OCI-LY3 (cell line): ENCODE measurements at regions not wholly inside any gene's neighbourhood (a gene's known extent, or its start where the extent isn't known, plus 50 kb on each side); places are given as distances from the start of the nearest gene placed in this dataset.

Source experiments
- H2AFZ ChIP-seq: fragments of 200-600, 300-600 bp; shearing (Covaris generic); 2 replicates; pipeline ENCODE4 v1.6.0; 2014; ENCODE audit warnings: antibody characterized with exemption, low read depth, low read length
- H3K27ac ChIP-seq: fragments of 200-600, 300-600 bp; sonication (generic); 2 replicates; pipeline ENCODE4 v1.5.1; 2014; ENCODE audit warnings: mild to moderate bottlenecking, low read length, moderate library complexity, mixed read lengths
- H3K27me3 ChIP-seq: fragments of 200-600, 300-600 bp; sonication (generic); 2 replicates; pipeline ENCODE4 v1.6.1; 2014; ENCODE audit warnings: low read depth, low read length, mixed read lengths
- H3K36me3 ChIP-seq: fragments of 200-600, 300-600 bp; sonication (generic); replicated peaks from 2 replicates; pipeline ENCODE3; 2014; ENCODE audit warnings: low read depth, low read length, mixed read lengths
- H3K4me1 ChIP-seq: fragments of 300-600, 200-600 bp; sonication (generic); 2 replicates; pipeline ENCODE4 v1.6.1; 2014; ENCODE audit warnings: low read length, mixed read lengths
- H3K4me2 ChIP-seq: fragments of 200-600, 300-600 bp; sonication (generic); 2 replicates; pipeline ENCODE4 v1.6.1; 2014; ENCODE audit warnings: low read length, mixed read lengths
- H3K4me3 ChIP-seq: fragments of 300-600, 200-600 bp; sonication (generic); 2 replicates; pipeline ENCODE4 v1.5.1; 2014; ENCODE audit warnings: antibody characterized with exemption, mild to moderate bottlenecking, low read length, moderate library complexity
- H3K79me2 ChIP-seq: fragments of 300-600, 200-600 bp; shearing (Covaris generic); 2 replicates; pipeline ENCODE4 v1.6.1; 2014; ENCODE audit warnings: mild to moderate bottlenecking, low read length, mixed read lengths
- H3K9ac ChIP-seq: fragments of 300-600, 200-600 bp; shearing (Covaris generic); 2 replicates; pipeline ENCODE4 v1.6.0; 2014; ENCODE audit warnings: mild to moderate bottlenecking, low read length, moderate library complexity
- H3K9me3 ChIP-seq: fragments of 200-600, 300-600 bp; shearing (Covaris generic); 2 replicates; pipeline ENCODE4 v1.6.1; 2014; ENCODE audit warnings: low read length, mixed read lengths; ENCODE audit not compliant: insufficient read depth
- H4K20me1 ChIP-seq: fragments of 200-600, 300-600 bp; sonication (generic); 2 replicates; pipeline ENCODE4 v1.6.1; 2016; ENCODE audit warnings: low read length, mixed read lengths; ENCODE audit not compliant: insufficient read depth
- EZH2phosphoT487 ChIP-seq: fragments of 200-600 bp; shearing (Covaris generic); IDR thresholded peaks from 2 replicates; pipeline ENCODE4 v1.6.1; 2018; ENCODE audit warnings: antibody characterized with exemption, mixed run types, low read depth
- TF ChIP-seq, protein P1 (sequence below): fragments of 200-600, 300-600 bp; sonication (generic); IDR thresholded peaks from 2 replicates; pipeline ENCODE4 v1.5.1; 2014; ENCODE audit warnings: antibody characterized with exemption, low read length, low read depth

DNA sequence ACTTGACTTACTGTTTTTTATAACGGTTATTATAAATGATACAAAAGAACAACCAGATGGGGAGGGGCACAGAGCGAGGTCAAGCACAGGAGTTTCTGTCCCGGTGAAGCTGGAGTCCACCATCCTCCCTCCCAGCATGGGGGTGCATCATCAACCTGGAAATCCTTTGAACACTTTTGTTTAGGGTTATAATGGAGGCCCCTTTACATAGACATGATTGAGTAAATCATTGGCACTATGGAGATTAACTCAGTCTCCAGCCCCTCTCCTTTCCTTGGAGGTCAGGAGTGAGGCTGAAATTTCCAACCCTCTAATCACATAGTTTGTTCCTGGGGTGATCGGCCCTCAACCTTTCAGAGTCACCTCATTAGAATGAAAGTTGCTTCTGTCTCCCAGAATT is 71.8 kb upstream of the ANKEF1 start:
- H3K4me1 ChIP-seq = peaks cover 5% of the 10 kb centered on the region
- TF ChIP-seq, protein P1, sequence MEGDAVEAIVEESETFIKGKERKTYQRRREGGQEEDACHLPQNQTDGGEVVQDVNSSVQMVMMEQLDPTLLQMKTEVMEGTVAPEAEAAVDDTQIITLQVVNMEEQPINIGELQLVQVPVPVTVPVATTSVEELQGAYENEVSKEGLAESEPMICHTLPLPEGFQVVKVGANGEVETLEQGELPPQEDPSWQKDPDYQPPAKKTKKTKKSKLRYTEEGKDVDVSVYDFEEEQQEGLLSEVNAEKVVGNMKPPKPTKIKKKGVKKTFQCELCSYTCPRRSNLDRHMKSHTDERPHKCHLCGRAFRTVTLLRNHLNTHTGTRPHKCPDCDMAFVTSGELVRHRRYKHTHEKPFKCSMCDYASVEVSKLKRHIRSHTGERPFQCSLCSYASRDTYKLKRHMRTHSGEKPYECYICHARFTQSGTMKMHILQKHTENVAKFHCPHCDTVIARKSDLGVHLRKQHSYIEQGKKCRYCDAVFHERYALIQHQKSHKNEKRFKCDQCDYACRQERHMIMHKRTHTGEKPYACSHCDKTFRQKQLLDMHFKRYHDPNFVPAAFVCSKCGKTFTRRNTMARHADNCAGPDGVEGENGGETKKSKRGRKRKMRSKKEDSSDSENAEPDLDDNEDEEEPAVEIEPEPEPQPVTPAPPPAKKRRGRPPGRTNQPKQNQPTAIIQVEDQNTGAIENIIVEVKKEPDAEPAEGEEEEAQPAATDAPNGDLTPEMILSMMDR = no peak
- TF ChIP-seq EZH2phosphoT487 = no peak
- no peak overlapping the region for H3K27ac ChIP-seq
- no peak overlapping the region for H2AFZ ChIP-seq
- no peaks in the 10 kb centered on the region for H4K20me1 ChIP-seq
- H3K4me3 ChIP-seq = no peak overlapping the region
- no peak overlapping the region for H3K9ac ChIP-seq
- peaks cover 38% of the 10 kb centered on the region for H3K27me3 ChIP-seq
- H3K36me3 ChIP-seq = no peaks in the 10 kb centered on the region
- H3K9me3 ChIP-seq = no peaks in the 10 kb centered on the region
- H3K79me2 ChIP-seq = no peaks in the 10 kb centered on the region
- no peak overlapping the region for H3K4me2 ChIP-seq

DNA sequence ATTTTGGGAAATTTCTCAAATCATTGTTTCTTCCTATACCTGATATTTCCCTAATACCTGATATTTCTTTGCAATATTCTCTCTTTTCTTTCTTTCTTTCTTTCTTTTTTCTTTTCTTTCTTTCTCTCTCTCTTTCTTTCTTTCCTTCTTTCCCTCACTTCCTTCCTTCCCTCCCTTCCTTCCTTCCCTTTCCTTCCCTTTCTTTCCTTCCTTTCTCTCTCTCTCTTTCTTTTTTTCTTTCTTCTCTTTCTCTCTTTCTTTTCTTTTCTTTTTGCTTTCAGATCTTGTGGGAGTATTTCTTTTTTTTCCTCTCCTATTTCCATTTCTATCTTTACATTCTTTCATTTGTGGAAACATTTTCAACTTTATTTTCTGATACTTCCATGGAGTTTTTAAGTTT is 76.1 kb upstream of the ANKEF1 start:
- Histone ChIP-seq H4K20me1 (no peaks in the 10 kb centered on the region), H3K4me1 (no peaks in the 10 kb centered on the region), H3K27me3 (peaks cover 15% of the 10 kb centered on the region), H3K4me2 (no peak overlapping the region), H3K4me3 (no peak overlapping the region), H2AFZ (no peak overlapping the region), H3K9me3 (no peaks in the 10 kb centered on the region), H3K9ac (no peak overlapping the region), H3K79me2 (no peaks in the 10 kb centered on the region), H3K36me3 (no peaks in the 10 kb centered on the region), H3K27ac (no peak overlapping the region)
- TF ChIP-seq EZH2phosphoT487 = no peak
- TF ChIP-seq, protein P1 = no peak

DNA sequence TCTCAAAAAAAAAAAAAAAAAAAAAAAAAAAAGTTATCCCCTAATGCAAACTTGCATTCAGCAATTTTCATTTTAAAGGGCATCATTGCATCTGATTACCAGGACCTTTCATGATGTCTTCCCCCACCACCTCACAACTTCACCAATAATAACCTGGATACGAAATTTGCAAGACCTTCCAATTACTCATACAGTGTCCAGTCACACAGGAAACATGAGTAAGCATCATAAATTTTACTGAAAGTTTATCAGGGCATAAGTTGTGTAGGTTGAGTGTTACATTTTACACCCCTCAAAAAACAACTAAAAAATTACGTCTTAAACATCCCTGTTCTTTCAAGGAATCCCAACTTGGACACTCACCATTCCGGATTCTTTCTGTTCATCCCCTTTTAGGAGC is 79.1 kb upstream of the ANKEF1 start:
- Histone ChIP-seq H4K20me1 (no peaks in the 10 kb centered on the region), H3K4me2 (no peak overlapping the region)

DNA sequence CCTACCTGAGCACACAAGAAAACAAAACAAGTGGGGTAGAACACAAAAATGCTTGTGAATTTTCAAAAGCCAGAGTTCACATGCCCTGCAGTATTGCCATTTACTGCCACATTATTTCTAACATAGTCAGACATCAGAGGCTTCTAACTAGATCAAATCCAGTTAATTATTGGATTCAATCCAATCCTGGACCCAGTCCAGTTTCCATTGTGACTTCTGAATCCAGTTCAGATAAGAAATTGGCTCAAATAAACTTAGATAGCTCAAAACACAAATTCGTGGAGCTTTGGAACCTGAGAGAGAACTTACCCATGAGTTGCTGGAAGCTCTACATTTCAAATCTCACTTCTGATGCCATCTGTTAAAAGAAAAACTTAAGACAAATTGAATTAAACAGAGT is 85.2 kb upstream of the ANKEF1 start:
- H3K79me2 ChIP-seq = no peaks in the 10 kb centered on the region
- H4K20me1 ChIP-seq = no peaks in the 10 kb centered on the region
- H3K4me2 ChIP-seq = no peak overlapping the region
- no peak overlapping the region for H3K9ac ChIP-seq
- no peak overlapping the region for H3K27ac ChIP-seq
- no peak for TF ChIP-seq EZH2phosphoT487
- TF ChIP-seq, protein P1 = no peak
- no peak overlapping the region for H3K4me3 ChIP-seq
- H2AFZ ChIP-seq = no peak overlapping the region
- H3K27me3 ChIP-seq = peaks cover 18% of the 10 kb centered on the region
- no peaks in the 10 kb centered on the region for H3K4me1 ChIP-seq
- no peaks in the 10 kb centered on the region for H3K36me3 ChIP-seq
- H3K9me3 ChIP-seq = no peaks in the 10 kb centered on the region

More for the DNA sequence above, 79.1 kb upstream of the ANKEF1 start:
- TF ChIP-seq EZH2phosphoT487 = no peak
- TF ChIP-seq, protein P1 = no peak
- H3K9me3 ChIP-seq = no peaks in the 10 kb centered on the region
- no peaks in the 10 kb centered on the region for H3K36me3 ChIP-seq
- no peak overlapping the region for H3K9ac ChIP-seq
- H3K79me2 ChIP-seq = no peaks in the 10 kb centered on the region
- H3K4me1 ChIP-seq = no peaks in the 10 kb centered on the region
- H3K27me3 ChIP-seq = peaks cover 18% of the 10 kb centered on the region
- H2AFZ ChIP-seq = no peak overlapping the region
- no peak overlapping the region for H3K4me3 ChIP-seq
- no peak overlapping the region for H3K27ac ChIP-seq
